ENCODE measurements at regions not wholly inside any gene's neighbourhood (a gene's known extent, or its start where the extent isn't known, plus 50 kb on each side); places are given as distances from the start of the nearest gene placed in this dataset.

GRCh38 chr16:17766012-17766411 is 295.3 kb upstream of the XYLT1 start:
- CTCF ChIA-PET = no interaction called here
- WGBS (ENCODE audit: missing lambda C conversion rate) = 1% methylated on average over 2 of the region's 2 CpGs
- no peak for FAIRE-seq
- Histone ChIP-seq H3K27ac (no peak overlapping the region), H3K9me3 (no peaks in the 10 kb centered on the region), H3K4me2 (no peak overlapping the region), H3K4me3 (no peak overlapping the region), H3K4me1 (no peaks in the 10 kb centered on the region)
- ATAC-seq = no peak
- POLR2A ChIA-PET = no interaction called here
- TF ChIP-seq FOXS1 (CRISPR knock-in tag; IDR thresholded peaks at IDR 0.05) (no peak), CHD4 (IDR thresholded peaks at IDR 0.05; ENCODE audit: borderline replicate concordance) (no peak), ESRRA (IDR thresholded peaks at IDR 0.05; ENCODE audit: borderline replicate concordance, low read length) (no peak), RCOR1 (IDR thresholded peaks at IDR 0.05; ENCODE audit: low read depth, low read length) (no peak)
- TF ChIP-seq, protein P1, sequence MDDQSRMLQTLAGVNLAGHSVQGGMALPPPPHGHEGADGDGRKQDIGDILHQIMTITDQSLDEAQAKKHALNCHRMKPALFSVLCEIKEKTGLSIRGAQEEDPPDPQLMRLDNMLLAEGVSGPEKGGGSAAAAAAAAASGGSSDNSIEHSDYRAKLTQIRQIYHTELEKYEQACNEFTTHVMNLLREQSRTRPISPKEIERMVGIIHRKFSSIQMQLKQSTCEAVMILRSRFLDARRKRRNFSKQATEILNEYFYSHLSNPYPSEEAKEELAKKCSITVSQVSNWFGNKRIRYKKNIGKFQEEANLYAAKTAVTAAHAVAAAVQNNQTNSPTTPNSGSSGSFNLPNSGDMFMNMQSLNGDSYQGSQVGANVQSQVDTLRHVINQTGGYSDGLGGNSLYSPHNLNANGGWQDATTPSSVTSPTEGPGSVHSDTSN (IDR thresholded peaks at IDR 0.05) = no peak
- DNase-seq (ENCODE audit: low read depth in 1 of 2, low spot score in 1 of 2) = no peak

GRCh38 chr16:17759451-17760390 is 289.0 kb upstream of the XYLT1 start:
- CTCF ChIA-PET = interaction anchor here (1.2 kb wide), 1 partner anchor 8 kb away, joined by 3 read pairs; no protein-coding TSS in a partner anchor
- Histone ChIP-seq H3K4me3 (no peak overlapping the region), H3K27ac (no peak overlapping the region), H3K9me3 (no peaks in the 10 kb centered on the region), H3K4me1 (no peaks in the 10 kb centered on the region), H3K4me2 (no peak overlapping the region)
- POLR2A ChIA-PET = no interaction called here
- TF ChIP-seq EHF (CRISPR knock-in tag; IDR thresholded peaks at IDR 0.05) (no peak), JUN (IDR thresholded peaks at IDR 0.05) (no peak), RARB (CRISPR knock-in tag; IDR thresholded peaks at IDR 0.05) (no peak), MAZ (IDR thresholded peaks at IDR 0.05; ENCODE audit: borderline replicate concordance, low read depth, low read length) (no peak), CTCF (IDR thresholded peaks at IDR 0.05) (no peak), NR3C1 (IDR thresholded peaks at IDR 0.05) (no peak), HOXA7 (CRISPR knock-in tag; IDR thresholded peaks at IDR 0.05) (no peak), RFX5 (IDR thresholded peaks at IDR 0.05) (no peak), MAX (IDR thresholded peaks at IDR 0.05) (no peak), CBX8 (IDR thresholded peaks at IDR 0.05) (no peak), TFCP2L1 (CRISPR knock-in tag; IDR thresholded peaks at IDR 0.05) (no peak), KDM5A (IDR thresholded peaks at IDR 0.05) (no peak), NFE2L2 (conservative IDR thresholded peaks at IDR 0.05; ENCODE audit: low read length) (no peak), POLR2AphosphoS2 (conservative IDR thresholded peaks at IDR 0.05; ENCODE audit: low read length) (no peak), RNF2 (IDR thresholded peaks at IDR 0.05; ENCODE audit: borderline replicate concordance, low read depth) (no peak), MYC (IDR thresholded peaks at IDR 0.05; ENCODE audit: borderline replicate concordance, low read length) (no peak)
- TF ChIP-seq, protein P2, sequence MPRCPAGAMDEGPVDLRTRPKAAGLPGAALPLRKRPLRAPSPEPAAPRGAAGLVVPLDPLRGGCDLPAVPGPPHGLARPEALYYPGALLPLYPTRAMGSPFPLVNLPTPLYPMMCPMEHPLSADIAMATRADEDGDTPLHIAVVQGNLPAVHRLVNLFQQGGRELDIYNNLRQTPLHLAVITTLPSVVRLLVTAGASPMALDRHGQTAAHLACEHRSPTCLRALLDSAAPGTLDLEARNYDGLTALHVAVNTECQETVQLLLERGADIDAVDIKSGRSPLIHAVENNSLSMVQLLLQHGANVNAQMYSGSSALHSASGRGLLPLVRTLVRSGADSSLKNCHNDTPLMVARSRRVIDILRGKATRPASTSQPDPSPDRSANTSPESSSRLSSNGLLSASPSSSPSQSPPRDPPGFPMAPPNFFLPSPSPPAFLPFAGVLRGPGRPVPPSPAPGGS (IDR thresholded peaks at IDR 0.05) = no peak
- WGBS (ENCODE audit: missing lambda C conversion rate) = 23% methylated on average over 9 of the region's 9 CpGs
- ATAC-seq (no peak), DNase-seq (ENCODE audit: low read depth in 1 of 2, low spot score in 1 of 2) (no peak), FAIRE-seq (no peak)
